Keratinocyte (primary cell): ENCODE measurements at regions not wholly inside any gene's neighbourhood (a gene's known extent, or its start where the extent isn't known, plus 50 kb on each side); places are given as distances from the start of the nearest gene placed in this dataset.

Experiments used
- DNase-seq: peaks from one replicate; pipeline ENCODE4 v3.0.0-alpha.2; 2011; ENCODE audit warnings: low read depth, missing footprints, low spot score
- FAIRE-seq: peaks from 2 replicates; lab custom pipeline; 2011; peaks lifted over from hg19 to GRCh38; lab: Jason Lieb, UNC
- H2AFZ ChIP-seq: 2 replicates; pipeline ENCODE4 v1.6.0; 2012; ENCODE audit warnings: low read length, control low read depth, inconsistent platforms; ENCODE audit not compliant: control insufficient read depth
- H3K27ac ChIP-seq: 2 replicates; pipeline ENCODE4 v1.5.1; 2011; ENCODE audit warnings: low read length; ENCODE audit not compliant: control insufficient read depth, insufficient read depth
- H3K27me3 ChIP-seq: 3 replicates; pipeline ENCODE4 v1.6.0; 2011; ENCODE audit warnings: low read length; ENCODE audit not compliant: control insufficient read depth, insufficient read depth; ENCODE audit errors: extremely low read depth
- H3K36me3 ChIP-seq, 2 experiments: 2 replicates in 1 of 2; 3 replicates in 1 of 2; pipeline ENCODE4 v1.5.1; 2011; ENCODE audit warnings: low read length in 2 of 2, mild to moderate bottlenecking in 1 of 2; ENCODE audit not compliant: control insufficient read depth in 2 of 2, insufficient read depth in 2 of 2; ENCODE audit errors: extremely low read depth in 1 of 2
- H3K4me1 ChIP-seq: 3 replicates; pipeline ENCODE4 v1.5.1; 2011; ENCODE audit warnings: low read length; ENCODE audit not compliant: control insufficient read depth, insufficient read depth; ENCODE audit errors: extremely low read depth
- H3K4me2 ChIP-seq: 3 replicates; pipeline ENCODE4 v1.6.0; 2011; ENCODE audit warnings: low read depth, low read length; ENCODE audit not compliant: control insufficient read depth, insufficient read depth; ENCODE audit errors: extremely low read depth
- H3K4me3 ChIP-seq, 3 experiments: fragments of 200-600 bp in 1 of 3; sonication (generic) in 1 of 3; 2 replicates in 2 of 3; 3 replicates in 1 of 3; pipeline ENCODE4 v1.5.1; 2011 to 2016; ENCODE audit warnings: low read length in 3 of 3, mild to moderate bottlenecking in 3 of 3, control low read depth in 2 of 3, inconsistent platforms in 1 of 3, low read depth in 1 of 3, mixed read lengths in 1 of 3, mixed run types in 1 of 3, moderate library complexity in 1 of 3; ENCODE audit not compliant: control insufficient read depth in 2 of 3, insufficient read depth in 2 of 3; ENCODE audit errors: extremely low read depth in 1 of 3
- H3K79me2 ChIP-seq: 2 replicates; pipeline ENCODE4 v1.6.0; 2012; ENCODE audit warnings: low read length; ENCODE audit not compliant: control insufficient read depth, insufficient read depth
- H3K9ac ChIP-seq: 3 replicates; pipeline ENCODE4 v1.6.0; 2011; ENCODE audit warnings: low read length; ENCODE audit not compliant: control insufficient read depth, insufficient read depth; ENCODE audit errors: extremely low read depth
- H3K9me1 ChIP-seq: 3 replicates; pipeline ENCODE4 v1.6.0; 2011; ENCODE audit warnings: low read length; ENCODE audit not compliant: control insufficient read depth, insufficient read depth; ENCODE audit errors: extremely low read depth
- H3K9me3 ChIP-seq: 2 replicates; pipeline ENCODE4 v1.5.1; 2012; ENCODE audit warnings: low read depth, low read length; ENCODE audit not compliant: control insufficient read depth
- H4K20me1 ChIP-seq: 3 replicates; pipeline ENCODE4 v1.6.0; 2011; ENCODE audit warnings: low read length; ENCODE audit not compliant: control insufficient read depth, insufficient read depth; ENCODE audit errors: extremely low read depth
- CTCF ChIP-seq, 3 experiments: IDR thresholded peaks in 1 of 3; conservative IDR thresholded peaks in 1 of 3; optimal IDR thresholded peaks in 1 of 3; 2 replicates in 2 of 3; 3 replicates in 1 of 3; pipeline versions ENCODE3 to v1.5.1; 2011; ENCODE audit warnings: low read length in 3 of 3, mild to moderate bottlenecking in 3 of 3, moderate library complexity in 2 of 3, control low read depth in 1 of 3, inconsistent platforms in 1 of 3; ENCODE audit not compliant: insufficient read depth in 2 of 3; ENCODE audit errors: extremely low read depth in 1 of 3
- EZH2 ChIP-seq: IDR thresholded peaks from one replicate; pipeline ENCODE4 v1.6.1; 2012; ENCODE audit warnings: inconsistent platforms, mild to moderate bottlenecking, low read length, moderate library complexity
- dilution Hi-C: fragments of 300-500 bp; cut with MboI; formaldehyde crosslinking; loops from one replicate; pipeline ENCODE4 v1.7.0; 2020; ENCODE audit warnings: low sequenced_read_pairs; ENCODE audit not compliant: extremely low pct_ligation_motif_present

- no peaks in the 10 kb centered on the region for H3K79me2 ChIP-seq
- H3K4me3 ChIP-seq: no peak overlapping the region
- no peaks in the 10 kb centered on the region for H3K9me1 ChIP-seq
- dilution Hi-C loops: no loop called here
- H3K27ac ChIP-seq: no peak overlapping the region
- no peaks in the 10 kb centered on the region for H4K20me1 ChIP-seq
- DNase-seq (no peak), FAIRE-seq (no peak)
- H3K4me2 ChIP-seq: no peak overlapping the region
- H3K27me3 ChIP-seq: no peaks in the 10 kb centered on the region
- no peak overlapping the region for H3K9ac ChIP-seq
- H2AFZ ChIP-seq: no peak overlapping the region
- no peaks in the 10 kb centered on the region for H3K4me1 ChIP-seq
- no peaks in the 10 kb centered on the region for H3K36me3 ChIP-seq
- no peaks in the 10 kb centered on the region for H3K9me3 ChIP-seq
- TF ChIP-seq EZH2 (no peak), CTCF (optimal IDR thresholded peaks at IDR 0.05 in 1 of 3, IDR thresholded peaks at IDR 0.05 in 1 of 3, conservative IDR thresholded peaks at IDR 0.05 in 1 of 3; ENCODE audit: extremely low read depth in 1 of 3, insufficient read depth in 2 of 3, low read length in 3 of 3) (no peak)
Measured at GRCh38 chr13:48804821-48805601, 151.3 kb downstream of the CYSLTR2 start.

- no peak overlapping the region for H3K4me2 ChIP-seq
- H3K4me3 ChIP-seq: no peak overlapping the region
- no peaks in the 10 kb centered on the region for H4K20me1 ChIP-seq
- H3K79me2 ChIP-seq: no peaks in the 10 kb centered on the region
- no peaks in the 10 kb centered on the region for H3K27me3 ChIP-seq
- FAIRE-seq (no peak), DNase-seq (no peak)
- no peak overlapping the region for H2AFZ ChIP-seq
- TF ChIP-seq CTCF (optimal IDR thresholded peaks at IDR 0.05 in 1 of 3, IDR thresholded peaks at IDR 0.05 in 1 of 3, conservative IDR thresholded peaks at IDR 0.05 in 1 of 3; ENCODE audit: extremely low read depth in 1 of 3, insufficient read depth in 2 of 3, low read length in 3 of 3): no peak
- TF ChIP-seq EZH2: no peak
- H3K9ac ChIP-seq: no peak overlapping the region
- no peaks in the 10 kb centered on the region for H3K9me3 ChIP-seq
- no peaks in the 10 kb centered on the region for H3K36me3 ChIP-seq
- no peaks in the 10 kb centered on the region for H3K4me1 ChIP-seq
- no peak overlapping the region for H3K27ac ChIP-seq
- H3K9me1 ChIP-seq: no peaks in the 10 kb centered on the region
- dilution Hi-C loops: no loop called here
Measured at GRCh38 chr13:48806522-48806921, 152.8 kb downstream of the CYSLTR2 start.
